K562 (cell line): ENCODE measurements at regions not wholly inside any gene's neighbourhood (a gene's known extent, or its start where the extent isn't known, plus 50 kb on each side); places are given as distances from the start of the nearest gene placed in this dataset.

Experiments
- ATAC-seq: fragments of 200-7000 bp; cut with Tn5 transposase; 3 replicates; pipeline ENCODE4 v1.9.1; 2020; ENCODE audit warnings: moderate library complexity
- BruUV-seq: library from RNA; stranded (reverse); fragments of 400-500 nt; replicated peaks from 2 replicates; lab custom pipeline; 2021; lab: Mats Ljungman, UMichigan
- CTCF ChIA-PET: fragments of 300-600 bp; formaldehyde crosslinking; extraction: SDS; loops from one replicate; lab custom pipeline; 2021; ENCODE audit warnings: low intra/inter-chr PET ratio; lab: Yijun Ruan, JAX
- POLR2A ChIA-PET: fragments of 300-600, 350-650 bp; sonication (Branson Sonifier 250); formaldehyde crosslinking; extraction: SDS; loops from one replicate; lab custom pipeline; 2021; ENCODE audit warnings: antibody characterized with exemption, inconsistent platforms; lab: Yijun Ruan, JAX
- DNase-seq, 4 experiments: peaks; one replicate each; pipeline versions ENCODE4 v3.0.0 to v3.0.0-alpha.2; 2011 to 2018; ENCODE audit warnings: low spot score in 3 of 4, mixed read lengths in 3 of 4; ENCODE audit errors: extremely low read depth in 1 of 4
- FAIRE-seq: peaks from 2 replicates; lab custom pipeline; 2011; peaks lifted over from hg19 to GRCh38; lab: Jason Lieb, UNC
- H2AFZ ChIP-seq: 2 replicates; pipeline ENCODE4 v1.6.0; 2011; ENCODE audit warnings: low read depth, low read length, control low read depth, inconsistent platforms
- H3K27ac ChIP-seq: fragments of 200-600 bp; 3 replicates; pipeline ENCODE4 v1.8.0; 2011; ENCODE audit warnings: low read depth, mild to moderate bottlenecking, control low read depth, inconsistent platforms, low read length, moderate library complexity, mixed read lengths; ENCODE audit errors: extremely low read depth
- H3K27me3 ChIP-seq, 2 experiments: fragments of 300-600 bp in 1 of 2; 2 replicates in 1 of 2; 3 replicates in 1 of 2; pipeline versions ENCODE4 v1.6.0 to v1.8.0; 2011; ENCODE audit warnings: inconsistent platforms in 2 of 2, low read length in 2 of 2, mild to moderate bottlenecking in 1 of 2, mixed read lengths in 1 of 2, moderate library complexity in 1 of 2; ENCODE audit not compliant: control insufficient read depth in 2 of 2, insufficient read depth in 2 of 2
- H3K36me3 ChIP-seq: fragments of 300-600 bp; 3 replicates; pipeline ENCODE4 v1.8.0; 2011; ENCODE audit warnings: mild to moderate bottlenecking, low read length, inconsistent platforms; ENCODE audit not compliant: control insufficient read depth, insufficient read depth
- H3K4me1 ChIP-seq, 2 experiments: fragments of 200-600 bp in 1 of 2; replicated peaks in 1 of 2; 2 replicates in 1 of 2; 3 replicates in 1 of 2; pipeline versions ENCODE4 v1.5.1 to v1.8.0; 2011; ENCODE audit warnings: inconsistent platforms in 2 of 2, low read length in 2 of 2, mild to moderate bottlenecking in 1 of 2, mixed read lengths in 1 of 2, moderate library complexity in 1 of 2; ENCODE audit not compliant: control insufficient read depth in 2 of 2, insufficient read depth in 2 of 2
- H3K4me2 ChIP-seq: 2 replicates; pipeline ENCODE4 v1.6.1; 2011; ENCODE audit warnings: low read length, control low read depth, inconsistent platforms, mixed read lengths; ENCODE audit not compliant: insufficient read depth
- H3K4me3 ChIP-seq: fragments of 200-600 bp; sonication (generic), shearing (Covaris generic); 2 replicates; pipeline ENCODE4 v1.5.1; 2016; ENCODE audit warnings: control low read depth, inconsistent platforms
- H3K79me2 ChIP-seq: fragments of 200-600 bp; 3 replicates; pipeline ENCODE4 v1.8.0; 2011; ENCODE audit warnings: low read length, inconsistent platforms; ENCODE audit not compliant: control insufficient read depth, insufficient read depth
- H3K9ac ChIP-seq, 2 experiments: 2 replicates each; pipeline versions ENCODE4 v1.6.0 to v1.6.1; 2011; ENCODE audit warnings: low read depth in 2 of 2, low read length in 2 of 2, control low read depth in 1 of 2, inconsistent platforms in 1 of 2, mild to moderate bottlenecking in 1 of 2, mixed read lengths in 1 of 2; ENCODE audit not compliant: insufficient read depth in 1 of 2
- H3K9me1 ChIP-seq: one replicate; pipeline ENCODE4 v1.6.0; 2011; ENCODE audit warnings: inconsistent platforms, mild to moderate bottlenecking, low read length, moderate library complexity; ENCODE audit not compliant: control insufficient read depth, insufficient read depth
- H3K9me3 ChIP-seq: replicated peaks from 2 replicates; pipeline ENCODE4 v1.5.1; 2011; ENCODE audit warnings: low read depth, low read length, inconsistent platforms; ENCODE audit not compliant: control insufficient read depth, insufficient read depth
- H4K20me1 ChIP-seq: replicated peaks from 2 replicates; pipeline ENCODE4 v1.6.1; 2011; ENCODE audit warnings: low read length, inconsistent platforms, mixed read lengths; ENCODE audit not compliant: control insufficient read depth, insufficient read depth
- CGGBP1 ChIP-seq: fragments of 250-450 bp; sonication (Bioruptor Pico); IDR thresholded peaks from 2 replicates; pipeline ENCODE4 v1.9.0; 2021; ENCODE audit warnings: mild to moderate bottlenecking
- CREBBP ChIP-seq: IDR thresholded peaks from one replicate; pipeline ENCODE4 v1.6.1; 2012; ENCODE audit warnings: low read depth, mild to moderate bottlenecking, control low read depth, inconsistent platforms, low read length
- IRF2 ChIP-seq: sonication (generic); formaldehyde crosslinking; IDR thresholded peaks from 2 replicates; pipeline ENCODE4 v1.8.1; 2022; ENCODE audit warnings: mild to moderate bottlenecking, missing genetic modification reagents
- MAZ ChIP-seq, 2 experiments: fragments of 450-650 bp in 1 of 2; sonication (generic) in 1 of 2; formaldehyde crosslinking; IDR thresholded peaks in 1 of 2; conservative IDR thresholded peaks in 1 of 2; 2 replicates each; pipeline versions ENCODE4 v1.4.0 to v1.5.0; 2020; ENCODE audit warnings: mild to moderate bottlenecking in 1 of 2, missing genetic modification reagents in 1 of 2
- MLLT1 ChIP-seq, 2 experiments: fragments of 450-650 bp; IDR thresholded peaks; 2 replicates each; pipeline ENCODE4 v1.6.1; 2016
- PHF8 ChIP-seq: fragments of 200-600 bp; sonication (generic); IDR thresholded peaks from 2 replicates; pipeline ENCODE4 v1.6.1; 2012; ENCODE audit warnings: mixed run types, mild to moderate bottlenecking, inconsistent platforms, low read length, moderate library complexity, borderline replicate concordance
- POLR2AphosphoS2 ChIP-seq: IDR thresholded peaks from 2 replicates; pipeline ENCODE4 v1.6.1; 2012; ENCODE audit warnings: low read length, improper control_type of control experiment
- ZBTB33 ChIP-seq: sonication (generic); formaldehyde crosslinking; IDR thresholded peaks from 2 replicates; pipeline ENCODE4 v1.8.1; 2023; ENCODE audit warnings: mild to moderate bottlenecking, missing genetic modification reagents
- ZNF184 ChIP-seq: sonication (generic); formaldehyde crosslinking; IDR thresholded peaks from 2 replicates; pipeline ENCODE4 v1.5.0; 2020; ENCODE audit warnings: missing genetic modification reagents
- ZNF316 ChIP-seq: fragments of 450-650 bp; IDR thresholded peaks from 2 replicates; pipeline ENCODE4 v1.6.1; 2016
- WGBS: fragments of 100-300 bp; shearing (Covaris generic); methylation state at CpG from one replicate; pipeline ENCODE4 v1.1.6; 2016; ENCODE audit warnings: low coverage, mixed read lengths; ENCODE audit not compliant: insufficient coverage; ENCODE audit errors: missing lambda C conversion rate; 5-methylcytosine and 5-hydroxymethylcytosine counted together
- in situ Hi-C: fragments of 300-500 bp; cut with MboI; formaldehyde crosslinking; loops from 4 replicates; pipeline ENCODE4 v1.15.0; 2018; ENCODE audit warnings: inconsistent platforms, mixed read lengths
- intact Hi-C: fragments of 100-400 bp; cut with micrococcal nuclease; formaldehyde crosslinking; loops from 2 replicates; pipeline ENCODE4 v1.14.2; 2022
- TF ChIP-seq, protein P1 (sequence below): IDR thresholded peaks from 2 replicates; pipeline ENCODE4 v1.6.1; 2012; ENCODE audit warnings: low read depth, low read length, improper control_type of control experiment, borderline replicate concordance
- TF ChIP-seq, protein P2 (sequence below): fragments of 250-450 bp; sonication (Bioruptor Pico); IDR thresholded peaks from 2 replicates; pipeline ENCODE4 v1.8.0; 2021; ENCODE audit warnings: moderate library complexity, mild to moderate bottlenecking, inconsistent platforms

DNA sequence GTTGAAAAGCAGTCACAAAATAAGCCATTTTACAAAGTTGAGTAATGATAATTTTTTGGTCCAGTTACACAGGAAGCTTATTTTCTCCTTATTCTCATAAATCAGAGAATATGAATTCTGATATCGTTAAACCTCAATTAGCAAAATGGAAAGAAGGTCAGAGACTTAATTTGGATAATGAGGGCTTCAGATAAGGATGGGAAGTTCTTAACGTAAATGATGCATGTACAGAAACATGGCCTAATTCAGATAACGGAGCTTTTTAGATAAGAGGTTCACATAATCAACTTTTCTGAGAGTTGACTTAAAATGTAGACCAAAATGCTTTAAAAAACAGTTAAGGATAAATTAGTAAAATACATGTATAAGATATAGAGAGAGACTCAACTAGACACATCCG lies 746.3 kb upstream of the SLC10A2 start:
- no peaks in the 10 kb centered on the region for H4K20me1 ChIP-seq
- CTCF ChIA-PET = no interaction called here
- POLR2A ChIA-PET = no interaction called here
- in situ Hi-C loops (no loop called here), intact Hi-C loops (loop anchor here (5.0 kb wide), 1 partner anchor 280 kb away; no protein-coding TSS in a partner anchor)
- H3K9me3 ChIP-seq = no peaks in the 10 kb centered on the region
- FAIRE-seq = no peak
- WGBS = 0% methylated on average over 4 of the region's 4 CpGs
- H2AFZ ChIP-seq = no peak overlapping the region
- no peak overlapping the region for H3K4me3 ChIP-seq
- no peak overlapping the region for H3K27ac ChIP-seq
- TF ChIP-seq CREBBP = no peak
- TF ChIP-seq PHF8 = no peak
- no peak for TF ChIP-seq ZNF184 (CRISPR knock-in tag)
- no peak for TF ChIP-seq CGGBP1
- TF ChIP-seq MLLT1 (IDR thresholded peaks at IDR 0.05) = no peak
- TF ChIP-seq, protein P1, sequence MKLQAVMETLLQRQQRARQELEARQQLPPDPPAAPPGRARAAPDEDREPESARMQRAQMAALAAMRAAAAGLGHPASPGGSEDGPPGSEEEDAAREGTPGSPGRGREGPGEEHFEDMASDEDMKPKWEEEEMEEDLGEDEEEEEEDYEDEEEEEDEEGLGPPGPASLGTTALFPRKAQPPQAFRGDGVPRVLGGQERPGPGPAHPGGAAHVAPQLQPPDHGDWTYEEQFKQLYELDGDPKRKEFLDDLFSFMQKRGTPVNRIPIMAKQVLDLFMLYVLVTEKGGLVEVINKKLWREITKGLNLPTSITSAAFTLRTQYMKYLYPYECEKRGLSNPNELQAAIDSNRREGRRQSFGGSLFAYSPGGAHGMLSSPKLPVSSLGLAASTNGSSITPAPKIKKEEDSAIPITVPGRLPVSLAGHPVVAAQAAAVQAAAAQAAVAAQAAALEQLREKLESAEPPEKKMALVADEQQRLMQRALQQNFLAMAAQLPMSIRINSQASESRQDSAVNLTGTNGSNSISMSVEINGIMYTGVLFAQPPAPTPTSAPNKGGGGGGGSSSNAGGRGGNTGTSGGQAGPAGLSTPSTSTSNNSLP = no peak
- no peak for TF ChIP-seq MAZ (CRISPR knock-in tag; conservative IDR thresholded peaks at IDR 0.05 in 1 of 2, IDR thresholded peaks at IDR 0.05 in 1 of 2)
- TF ChIP-seq, protein P2, sequence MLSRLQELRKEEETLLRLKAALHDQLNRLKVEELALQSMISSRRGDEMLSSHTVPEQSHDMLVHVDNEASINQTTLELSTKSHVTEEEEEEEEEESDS (CRISPR knock-in tag) = no peak
- no peak for TF ChIP-seq IRF2 (CRISPR knock-in tag)
- no peak for TF ChIP-seq ZNF316
- no peak for TF ChIP-seq ZBTB33 (CRISPR knock-in tag)
- no peak for TF ChIP-seq POLR2AphosphoS2
- no peak overlapping the region for H3K4me2 ChIP-seq
- no peak for DNase-seq
- H3K27me3 ChIP-seq = no peaks in the 10 kb centered on the region
- no peak overlapping the region for H3K9ac ChIP-seq
- H3K9me1 ChIP-seq = no peaks in the 10 kb centered on the region
- no TSS peak for BruUV-seq
- no peaks in the 10 kb centered on the region for H3K79me2 ChIP-seq
- no peaks in the 10 kb centered on the region for H3K36me3 ChIP-seq
- ATAC-seq = no peak
- H3K4me1 ChIP-seq = no peaks in the 10 kb centered on the region
